IPS-18a (cell line): ENCODE measurements at regions not wholly inside any gene's neighbourhood (a gene's known extent, or its start where the extent isn't known, plus 50 kb on each side); places are given as distances from the start of the nearest gene placed in this dataset.

Experiments used
- H3K27ac ChIP-seq: one replicate; pipeline ENCODE4 v1.5.1; 2013; ENCODE audit warnings: low read length
- H3K27me3 ChIP-seq: one replicate; pipeline ENCODE4 v1.6.1; 2013; ENCODE audit warnings: mild to moderate bottlenecking, low read length; ENCODE audit not compliant: control insufficient read depth, insufficient read depth
- H3K36me3 ChIP-seq: one replicate; pipeline ENCODE4 v1.6.1; 2013; ENCODE audit warnings: low read depth, low read length; ENCODE audit not compliant: control insufficient read depth
- H3K4me1 ChIP-seq: one replicate; pipeline ENCODE4 v1.6.1; 2013; ENCODE audit warnings: low read depth, low read length; ENCODE audit not compliant: control insufficient read depth
- H3K4me3 ChIP-seq: one replicate; pipeline ENCODE4 v1.5.1; 2013; ENCODE audit warnings: low read length
- H3K9ac ChIP-seq: one replicate; pipeline ENCODE4 v1.6.1; 2013; ENCODE audit warnings: mild to moderate bottlenecking, low read length, moderate library complexity
- H3K9me3 ChIP-seq: one replicate; pipeline ENCODE4 v1.6.1; 2013; ENCODE audit warnings: low read depth, low read length; ENCODE audit not compliant: control insufficient read depth

DNA sequence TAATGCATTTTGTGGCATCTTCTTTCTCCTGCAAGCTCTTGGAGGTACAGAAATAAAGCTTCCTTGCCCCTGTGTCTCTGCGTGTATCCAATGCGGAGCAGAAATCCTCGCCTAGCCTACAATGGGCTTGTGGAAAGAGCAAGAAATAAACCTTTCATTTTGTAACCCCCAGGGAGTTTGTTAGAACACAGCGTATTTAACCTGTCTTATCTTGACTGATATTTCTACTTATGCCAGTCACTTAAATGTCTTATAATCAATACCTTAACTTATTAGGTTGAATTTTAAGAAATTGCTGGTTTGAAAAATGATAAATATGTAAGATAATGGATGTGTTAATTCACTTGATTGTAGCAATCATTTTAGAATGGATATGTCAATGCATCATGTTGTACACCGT is 629.8 kb upstream of the IGFBP3 start:
- no peaks in the 10 kb centered on the region for H3K27me3 ChIP-seq
- H3K4me3 ChIP-seq: no peak overlapping the region
- H3K36me3 ChIP-seq: no peaks in the 10 kb centered on the region
- no peaks in the 10 kb centered on the region for H3K4me1 ChIP-seq
- H3K9ac ChIP-seq: no peak overlapping the region
- H3K27ac ChIP-seq: no peak overlapping the region
- H3K9me3 ChIP-seq: no peaks in the 10 kb centered on the region

DNA sequence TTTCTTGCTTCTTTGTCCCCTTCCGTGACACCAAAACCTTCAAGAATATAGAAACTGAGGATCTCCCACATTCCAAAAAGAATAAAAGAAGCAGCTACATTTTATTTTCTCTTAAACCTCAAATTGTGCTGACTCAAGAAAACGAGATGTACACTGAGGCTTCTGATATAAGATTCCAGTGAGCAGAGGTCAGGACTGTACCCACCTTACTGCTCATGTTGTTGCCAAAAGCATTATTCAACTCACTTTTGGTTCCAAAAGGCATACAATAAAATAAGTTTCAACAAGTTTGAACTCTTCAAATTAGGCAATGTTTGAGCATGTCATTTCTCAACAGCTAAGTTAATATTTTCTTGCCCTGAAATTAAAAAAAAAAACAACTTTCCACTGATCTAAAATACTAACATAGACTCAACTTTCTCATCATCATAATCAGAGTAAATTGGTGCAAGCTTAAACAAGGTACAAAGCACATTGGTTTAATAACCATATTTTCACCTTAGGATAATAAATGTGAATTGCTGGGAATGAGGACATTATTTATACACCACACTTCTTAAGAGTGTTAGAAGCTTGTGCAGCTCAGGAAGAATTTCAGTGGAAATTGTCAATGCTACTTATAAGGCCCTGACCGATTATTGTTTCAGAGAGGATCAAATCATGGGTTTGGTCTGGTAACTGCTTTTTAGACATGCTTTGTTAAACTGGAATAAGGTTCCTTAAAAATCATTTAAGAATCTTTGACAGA is 629.0 kb upstream of the IGFBP3 start:
- no peaks in the 10 kb centered on the region for H3K27me3 ChIP-seq
- H3K27ac ChIP-seq: no peak overlapping the region
- H3K4me3 ChIP-seq: no peak overlapping the region
- H3K9me3 ChIP-seq: no peaks in the 10 kb centered on the region
- no peaks in the 10 kb centered on the region for H3K4me1 ChIP-seq
- no peak overlapping the region for H3K9ac ChIP-seq
- H3K36me3 ChIP-seq: no peaks in the 10 kb centered on the region

DNA sequence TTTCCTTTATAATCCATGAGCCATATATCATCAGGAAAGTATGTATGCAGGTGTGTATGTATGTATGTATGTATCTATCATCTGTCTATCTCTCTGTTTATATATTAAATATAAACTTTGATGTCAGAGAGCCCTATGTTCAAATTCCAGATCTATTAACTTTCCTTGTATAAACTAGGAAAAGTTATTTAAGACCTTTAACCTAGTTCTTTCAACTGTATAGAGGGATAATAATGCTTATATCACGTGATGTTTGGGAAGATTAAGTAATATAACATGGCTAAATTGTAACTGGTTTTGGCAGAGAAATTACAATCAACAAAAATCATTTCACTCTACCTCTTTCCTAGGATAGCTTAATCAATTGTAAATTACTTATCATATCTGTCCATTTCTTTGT is 628.3 kb upstream of the IGFBP3 start:
- no peak overlapping the region for H3K4me3 ChIP-seq
- no peaks in the 10 kb centered on the region for H3K9me3 ChIP-seq
- no peaks in the 10 kb centered on the region for H3K27me3 ChIP-seq
- no peak overlapping the region for H3K9ac ChIP-seq
- H3K4me1 ChIP-seq: no peaks in the 10 kb centered on the region
- no peak overlapping the region for H3K27ac ChIP-seq
- no peaks in the 10 kb centered on the region for H3K36me3 ChIP-seq

DNA sequence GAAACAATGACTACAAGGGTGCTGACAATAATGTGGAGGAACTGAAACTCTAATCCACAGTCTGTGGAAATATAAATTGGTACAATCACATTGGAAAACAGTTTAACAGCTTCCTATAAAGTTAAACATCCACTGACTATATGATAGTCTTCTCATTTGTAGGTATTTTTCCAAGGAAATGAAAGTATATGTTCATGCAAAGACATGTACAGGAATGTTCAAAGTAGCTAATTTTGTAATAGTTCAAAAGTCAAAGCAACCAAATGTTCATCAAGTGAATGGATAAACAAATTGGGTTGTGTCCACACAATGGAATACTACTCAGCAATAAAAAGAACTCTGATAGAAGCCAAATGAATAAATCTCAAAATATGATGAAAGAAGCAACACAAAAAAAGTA is 626.0 kb upstream of the IGFBP3 start:
- no peak overlapping the region for H3K4me3 ChIP-seq
- no peaks in the 10 kb centered on the region for H3K9me3 ChIP-seq
- peaks cover 7% of the 10 kb centered on the region for H3K4me1 ChIP-seq
- no peaks in the 10 kb centered on the region for H3K36me3 ChIP-seq
- H3K27me3 ChIP-seq: no peaks in the 10 kb centered on the region
- no peak overlapping the region for H3K27ac ChIP-seq
- no peak overlapping the region for H3K9ac ChIP-seq

DNA sequence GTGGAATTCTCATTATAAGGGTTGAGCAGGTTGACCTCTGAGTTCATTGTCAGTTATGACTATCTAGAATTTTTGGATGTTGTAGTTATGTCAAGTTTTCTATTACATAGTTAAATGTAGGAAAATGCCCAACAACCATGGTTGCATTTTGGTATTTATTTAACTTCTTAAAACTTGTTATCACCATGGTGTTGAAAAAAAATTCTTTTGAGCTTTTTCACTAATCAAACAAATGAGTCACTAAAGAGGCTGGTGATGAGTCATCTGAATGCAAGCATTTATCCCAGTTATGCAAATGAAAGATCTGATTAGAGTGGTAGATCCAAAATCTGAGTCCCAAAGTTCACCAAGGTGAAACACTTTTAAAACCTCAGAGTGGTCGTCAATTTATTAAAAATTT is 624.7 kb upstream of the IGFBP3 start:
- Histone ChIP-seq H3K27me3 (no peaks in the 10 kb centered on the region), H3K36me3 (no peaks in the 10 kb centered on the region), H3K9me3 (no peaks in the 10 kb centered on the region), H3K4me1 (peaks cover 7% of the 10 kb centered on the region), H3K27ac (no peak overlapping the region), H3K4me3 (no peak overlapping the region), H3K9ac (no peak overlapping the region)

DNA sequence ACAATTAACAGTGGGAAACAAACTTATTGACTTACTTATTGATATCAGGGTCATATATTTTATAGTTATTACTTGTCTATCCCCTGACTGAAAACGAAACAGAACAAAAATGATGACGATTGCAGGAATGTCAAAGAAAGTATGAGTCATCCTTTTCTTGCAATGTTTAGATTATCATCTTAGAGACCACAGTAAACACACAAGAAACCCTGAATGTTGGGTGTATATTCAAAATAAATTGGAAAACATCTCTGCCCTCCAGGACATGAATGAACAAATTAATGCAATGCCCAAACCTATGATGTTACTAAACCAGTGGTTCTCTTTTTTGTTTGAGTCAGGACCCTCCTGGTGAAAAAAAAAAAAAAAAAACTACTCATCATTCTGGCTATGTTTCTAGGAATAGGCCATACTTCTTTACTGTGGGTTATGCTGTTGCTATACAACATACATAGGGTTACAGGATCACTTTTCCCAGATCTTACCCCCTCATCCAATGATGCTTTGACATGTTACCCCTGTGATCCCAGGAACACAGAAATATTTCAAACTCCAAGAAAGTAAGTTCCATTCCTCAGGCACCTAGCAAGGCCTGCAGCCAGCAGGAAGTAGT is 623.4 kb upstream of the IGFBP3 start:
- no peak overlapping the region for H3K9ac ChIP-seq
- no peak overlapping the region for H3K27ac ChIP-seq
- no peak overlapping the region for H3K4me3 ChIP-seq
- H3K27me3 ChIP-seq: no peaks in the 10 kb centered on the region
- H3K4me1 ChIP-seq: peaks cover 15% of the 10 kb centered on the region
- H3K36me3 ChIP-seq: no peaks in the 10 kb centered on the region
- no peaks in the 10 kb centered on the region for H3K9me3 ChIP-seq

DNA sequence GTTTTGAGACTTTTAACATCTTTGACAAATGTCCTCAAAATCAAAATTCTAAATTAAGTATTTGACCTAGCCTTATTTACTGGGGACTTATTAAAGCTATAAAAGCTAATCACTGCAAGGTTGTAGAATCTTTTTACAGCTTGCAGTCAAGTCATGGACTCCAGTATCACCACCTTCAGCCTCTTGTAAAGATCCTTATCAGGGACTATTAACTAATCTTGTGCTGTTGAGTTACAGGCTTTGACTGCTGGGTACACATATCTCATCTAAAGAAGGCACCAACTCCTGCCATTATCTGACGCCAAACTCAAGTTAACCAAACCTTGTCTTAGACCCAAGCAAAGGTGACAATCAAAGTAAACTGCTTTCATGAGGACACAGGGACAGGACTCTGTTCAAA is 621.0 kb upstream of the IGFBP3 start:
- Histone ChIP-seq H3K9me3 (no peaks in the 10 kb centered on the region), H3K4me1 (peaks cover 16% of the 10 kb centered on the region), H3K27me3 (no peaks in the 10 kb centered on the region), H3K36me3 (no peaks in the 10 kb centered on the region), H3K4me3 (no peak overlapping the region), H3K27ac (no peak overlapping the region), H3K9ac (no peak overlapping the region)

DNA sequence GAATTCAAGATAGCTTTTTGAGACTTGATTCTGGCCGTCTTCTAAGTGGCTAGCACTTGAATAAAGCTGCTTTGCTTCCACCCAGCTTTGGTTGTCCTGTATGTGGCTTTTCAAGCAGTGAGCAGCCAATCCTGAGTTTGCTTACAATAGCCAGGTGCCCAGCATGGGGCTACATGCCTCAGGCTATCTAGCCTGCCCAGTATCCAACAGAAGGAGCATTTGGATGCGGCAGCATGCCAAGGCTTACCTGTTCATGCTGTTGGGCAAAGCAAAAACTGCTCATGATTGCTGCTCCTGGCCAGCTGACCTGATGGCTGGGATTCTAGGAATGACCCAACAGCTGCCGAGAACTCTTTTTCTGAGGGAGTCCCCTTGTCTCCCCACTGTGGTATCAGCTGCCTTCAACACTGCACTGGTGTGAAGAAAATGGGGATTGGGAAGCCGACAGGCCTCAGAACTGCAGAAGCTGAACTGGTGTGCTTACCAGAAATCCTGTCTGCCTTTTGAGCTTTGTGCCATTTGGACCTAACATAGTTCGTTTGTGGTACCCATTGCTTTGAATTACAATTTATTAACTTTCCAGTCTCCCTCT is 618.9 kb upstream of the IGFBP3 start:
- Histone ChIP-seq H3K9ac (no peak overlapping the region), H3K4me3 (no peak overlapping the region), H3K36me3 (no peaks in the 10 kb centered on the region), H3K4me1 (peaks cover 22% of the 10 kb centered on the region), H3K9me3 (no peaks in the 10 kb centered on the region), H3K27me3 (peaks cover 16% of the 10 kb centered on the region), H3K27ac (no peak overlapping the region)

DNA sequence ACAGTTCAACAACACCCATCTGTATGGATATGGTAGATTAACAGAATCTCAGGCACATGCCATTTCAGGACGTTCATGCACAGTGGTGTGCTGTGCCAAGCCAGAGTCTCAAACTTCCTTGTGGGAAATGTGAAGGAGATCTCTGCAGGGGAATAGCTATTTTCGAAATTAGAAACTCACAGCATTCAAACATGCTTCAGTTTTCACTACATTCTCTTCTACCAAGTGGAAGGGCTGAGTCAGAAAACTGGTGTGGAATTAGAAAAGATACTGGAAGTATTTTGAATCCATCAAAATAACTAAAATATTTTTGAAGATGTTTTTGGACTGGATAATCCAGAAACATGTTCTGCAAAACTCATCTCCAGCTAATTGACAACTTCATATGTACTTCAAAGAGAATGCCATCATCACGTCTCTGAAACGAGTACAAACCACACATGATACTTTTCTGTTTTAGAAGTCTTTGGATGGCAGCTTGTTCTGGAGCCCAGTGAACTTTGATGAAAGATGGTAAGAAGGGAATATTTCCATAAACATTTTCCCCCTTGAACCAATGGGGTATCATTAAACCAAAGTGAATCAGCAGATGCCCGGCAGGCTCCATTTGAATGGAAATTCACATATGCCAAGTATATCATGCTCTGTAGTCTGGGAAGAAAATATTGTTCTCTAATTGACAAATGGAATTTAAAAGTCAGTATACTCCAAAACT is 616.3 kb upstream of the IGFBP3 start:
- Histone ChIP-seq H3K27ac (no peak overlapping the region), H3K4me1 (peaks cover 24% of the 10 kb centered on the region)

DNA sequence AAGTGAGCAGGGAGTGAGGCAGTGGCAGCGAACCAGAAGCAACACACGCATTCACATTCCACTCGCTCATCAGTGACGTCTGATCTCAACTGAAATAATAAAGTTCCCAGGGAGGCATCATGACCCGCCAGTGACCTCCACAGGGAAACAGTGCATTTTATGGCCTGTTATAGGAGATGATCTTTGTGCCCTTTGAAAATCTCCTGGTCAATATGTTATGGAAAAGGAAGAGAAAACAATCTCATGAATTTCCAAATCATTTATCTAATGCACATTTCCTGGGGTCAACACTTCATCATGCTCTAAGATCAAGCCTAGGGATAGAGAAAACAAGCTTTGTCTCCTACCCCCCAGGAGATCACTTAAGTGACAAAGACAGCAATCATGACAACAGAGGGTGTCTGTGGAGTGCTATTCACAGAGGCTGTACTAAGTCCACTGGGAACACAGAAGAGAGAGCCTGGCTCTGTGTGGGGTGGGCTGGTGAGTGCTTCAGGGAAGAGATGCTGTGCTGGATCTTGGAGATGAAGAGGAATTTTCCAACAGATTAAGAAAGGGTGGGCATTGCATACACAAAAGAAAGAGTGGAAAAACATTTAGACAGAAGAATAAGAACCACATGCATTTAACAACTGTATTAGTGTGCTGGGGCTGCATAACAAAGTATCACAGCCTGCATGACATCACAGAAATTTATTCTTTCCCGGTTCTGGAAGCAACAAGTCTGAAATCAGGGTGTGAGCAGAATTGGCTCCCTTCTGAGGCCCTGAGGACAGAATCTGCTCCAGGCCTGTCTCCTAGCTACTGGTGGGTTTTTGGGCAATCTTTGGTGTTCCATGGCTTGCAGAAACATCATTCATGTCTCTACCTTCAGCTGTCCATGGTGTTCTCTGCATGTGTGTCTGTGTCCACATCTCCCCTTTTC is 613.9 kb upstream of the IGFBP3 start:
- Histone ChIP-seq H3K9ac (no peak overlapping the region), H3K27ac (no peak overlapping the region), H3K9me3 (no peaks in the 10 kb centered on the region), H3K4me3 (no peak overlapping the region), H3K36me3 (no peaks in the 10 kb centered on the region), H3K4me1 (peaks cover 20% of the 10 kb centered on the region), H3K27me3 (peaks cover 44% of the 10 kb centered on the region)

More for the DNA sequence above, 616.3 kb upstream of the IGFBP3 start:
- Histone ChIP-seq H3K9ac (no peak overlapping the region), H3K27me3 (peaks cover 42% of the 10 kb centered on the region), H3K9me3 (no peaks in the 10 kb centered on the region), H3K4me3 (no peak overlapping the region), H3K36me3 (no peaks in the 10 kb centered on the region)

DNA sequence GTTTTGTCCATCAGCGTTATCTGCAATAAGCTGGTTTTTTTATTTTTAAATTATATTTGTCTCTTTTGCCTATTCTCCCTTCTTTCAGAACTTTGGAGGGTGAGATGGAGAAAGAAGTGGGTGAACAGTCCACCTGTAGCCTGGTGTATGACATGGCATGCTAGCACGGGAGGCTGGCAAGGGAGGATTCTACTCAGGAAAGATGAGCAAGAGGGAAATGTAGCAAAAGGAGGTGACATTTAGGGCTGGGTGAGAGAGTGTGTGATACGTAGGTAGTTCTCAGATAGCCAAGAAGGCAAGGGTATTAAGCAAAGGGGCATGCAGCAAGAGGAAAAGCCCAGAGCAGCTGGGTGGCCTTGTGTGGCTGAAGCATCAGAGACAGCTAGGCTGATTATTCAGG is 612.9 kb upstream of the IGFBP3 start:
- Histone ChIP-seq H3K9ac (no peak overlapping the region), H3K36me3 (no peaks in the 10 kb centered on the region), H3K9me3 (no peaks in the 10 kb centered on the region), H3K27me3 (peaks cover 44% of the 10 kb centered on the region), H3K27ac (no peak overlapping the region), H3K4me3 (no peak overlapping the region), H3K4me1 (peaks cover 14% of the 10 kb centered on the region)
